MCF 10A (cell line): ENCODE measurements at regions not wholly inside any gene's neighbourhood (a gene's known extent, or its start where the extent isn't known, plus 50 kb on each side); places are given as distances from the start of the nearest gene placed in this dataset.

Source experiments
- BruUV-seq: library from RNA; stranded (reverse); fragments of 400-500 nt; replicated peaks from 2 replicates; lab custom pipeline; 2021; lab: Mats Ljungman, UMichigan
- CTCF ChIA-PET: fragments of 300-600 bp; sonication (Branson Sonifier 250); formaldehyde crosslinking; extraction: SDS; loops from one replicate; lab custom pipeline; 2021; ENCODE audit warnings: antibody characterized with exemption, inconsistent platforms; lab: Yijun Ruan, JAX
- POLR2A ChIA-PET: fragments of 300-600, 350-650 bp; sonication (Branson Sonifier 250); formaldehyde crosslinking; extraction: SDS; loops from one replicate; lab custom pipeline; 2020; ENCODE audit warnings: antibody characterized with exemption, inconsistent platforms; lab: Yijun Ruan, JAX
- DNase-seq: peaks from one replicate; pipeline ENCODE4 v3.0.0-alpha.2; 2018; ENCODE audit not compliant: unreplicated experiment
- H3K27ac Mint-ChIP-seq: one replicate; pipeline ENCODE4 v1.8.0; 2022; ENCODE audit warnings: mild to moderate bottlenecking, low read depth, mixed read lengths; ENCODE audit not compliant: unreplicated experiment
- H3K27me3 Mint-ChIP-seq: one replicate; pipeline ENCODE4 v1.8.0; 2022; ENCODE audit warnings: mixed read lengths; ENCODE audit not compliant: insufficient read depth, unreplicated experiment
- H3K36me3 Mint-ChIP-seq: one replicate; pipeline ENCODE4 v1.8.0; 2022; ENCODE audit warnings: mild to moderate bottlenecking, moderate library complexity, mixed read lengths; ENCODE audit not compliant: insufficient read depth, unreplicated experiment
- H3K4me1 Mint-ChIP-seq: one replicate; pipeline ENCODE4 v1.8.0; 2022; ENCODE audit warnings: mixed read lengths; ENCODE audit not compliant: insufficient read depth, unreplicated experiment
- H3K4me3 Mint-ChIP-seq: one replicate; pipeline ENCODE4 v1.8.0; 2022; ENCODE audit warnings: mild to moderate bottlenecking, moderate library complexity, mixed read lengths; ENCODE audit not compliant: unreplicated experiment
- H3K9me3 Mint-ChIP-seq: one replicate; pipeline ENCODE4 v1.8.0; 2022; ENCODE audit warnings: mixed read lengths; ENCODE audit not compliant: unreplicated experiment
- intact Hi-C: fragments of 100-400 bp; cut with micrococcal nuclease; formaldehyde crosslinking; loops from 2 replicates; pipeline ENCODE4 v1.14.1; 2022
- TF ChIP-seq, protein P1 (sequence below): fragments of 200-600 bp; IDR thresholded peaks from one replicate; pipeline ENCODE4 v1.8.0; 2022; ENCODE audit warnings: antibody characterized with exemption, mild to moderate bottlenecking; ENCODE audit not compliant: unreplicated experiment

DNA sequence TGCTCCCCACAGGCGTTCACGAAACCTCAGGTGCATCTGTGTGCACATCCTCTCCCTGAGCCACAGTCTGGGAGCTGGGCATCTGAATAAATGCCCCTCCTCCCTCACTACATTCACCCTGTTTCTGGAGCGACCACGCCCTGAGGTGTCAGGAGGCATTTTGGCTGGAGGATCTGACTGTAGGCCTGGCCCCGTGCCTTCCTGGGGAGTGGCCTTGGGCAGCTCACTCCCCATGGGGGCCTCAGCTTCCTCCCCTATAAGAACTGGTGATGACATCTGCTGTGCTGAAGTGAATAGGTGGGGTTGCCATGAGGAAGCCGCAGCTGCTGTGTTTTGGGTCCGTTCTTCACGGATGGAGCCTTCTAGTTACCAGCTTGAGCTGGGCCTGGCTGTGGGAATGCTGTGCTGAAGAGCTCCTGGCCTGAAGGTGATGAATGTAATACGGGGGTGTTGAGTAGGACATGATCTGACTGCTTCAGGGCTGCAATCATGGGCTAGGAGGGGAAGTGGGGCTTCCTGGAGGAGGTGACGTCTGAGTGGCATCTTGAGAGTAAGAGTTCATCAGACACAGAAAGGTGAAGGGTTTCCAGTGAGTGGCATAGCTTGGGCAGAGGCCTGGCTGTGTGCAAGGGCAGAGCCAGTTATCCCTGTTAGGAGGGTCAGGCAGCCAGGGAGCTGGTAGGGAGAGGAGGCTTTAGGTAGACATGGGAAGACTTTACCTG, 58.2 kb downstream of the GLI2 start:
- peaks cover 31% of the 10 kb centered on the region for H3K4me1 Mint-ChIP-seq
- H3K27ac Mint-ChIP-seq, result no peak overlapping the region
- no peaks in the 10 kb centered on the region for H3K9me3 Mint-ChIP-seq
- no peak overlapping the region for H3K4me3 Mint-ChIP-seq
- intact Hi-C loops, result loop anchor here (10.0 kb wide), 1 partner anchor 59 kb away; the partner anchor contains the start of gene GLI2
- TF ChIP-seq, protein P1, sequence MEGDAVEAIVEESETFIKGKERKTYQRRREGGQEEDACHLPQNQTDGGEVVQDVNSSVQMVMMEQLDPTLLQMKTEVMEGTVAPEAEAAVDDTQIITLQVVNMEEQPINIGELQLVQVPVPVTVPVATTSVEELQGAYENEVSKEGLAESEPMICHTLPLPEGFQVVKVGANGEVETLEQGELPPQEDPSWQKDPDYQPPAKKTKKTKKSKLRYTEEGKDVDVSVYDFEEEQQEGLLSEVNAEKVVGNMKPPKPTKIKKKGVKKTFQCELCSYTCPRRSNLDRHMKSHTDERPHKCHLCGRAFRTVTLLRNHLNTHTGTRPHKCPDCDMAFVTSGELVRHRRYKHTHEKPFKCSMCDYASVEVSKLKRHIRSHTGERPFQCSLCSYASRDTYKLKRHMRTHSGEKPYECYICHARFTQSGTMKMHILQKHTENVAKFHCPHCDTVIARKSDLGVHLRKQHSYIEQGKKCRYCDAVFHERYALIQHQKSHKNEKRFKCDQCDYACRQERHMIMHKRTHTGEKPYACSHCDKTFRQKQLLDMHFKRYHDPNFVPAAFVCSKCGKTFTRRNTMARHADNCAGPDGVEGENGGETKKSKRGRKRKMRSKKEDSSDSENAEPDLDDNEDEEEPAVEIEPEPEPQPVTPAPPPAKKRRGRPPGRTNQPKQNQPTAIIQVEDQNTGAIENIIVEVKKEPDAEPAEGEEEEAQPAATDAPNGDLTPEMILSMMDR, result no peak
- CTCF ChIA-PET, result interaction anchor here (1.2 to 1.5 kb wide), 2 partner anchors 98 kb away, joined by 3 read pairs; no protein-coding TSS in a partner anchor
- DNase-seq, result peak; percentile 51
- POLR2A ChIA-PET, result no interaction called here
- no peaks in the 10 kb centered on the region for H3K27me3 Mint-ChIP-seq
- BruUV-seq, result no TSS peak
- H3K36me3 Mint-ChIP-seq, result no peaks in the 10 kb centered on the region

DNA sequence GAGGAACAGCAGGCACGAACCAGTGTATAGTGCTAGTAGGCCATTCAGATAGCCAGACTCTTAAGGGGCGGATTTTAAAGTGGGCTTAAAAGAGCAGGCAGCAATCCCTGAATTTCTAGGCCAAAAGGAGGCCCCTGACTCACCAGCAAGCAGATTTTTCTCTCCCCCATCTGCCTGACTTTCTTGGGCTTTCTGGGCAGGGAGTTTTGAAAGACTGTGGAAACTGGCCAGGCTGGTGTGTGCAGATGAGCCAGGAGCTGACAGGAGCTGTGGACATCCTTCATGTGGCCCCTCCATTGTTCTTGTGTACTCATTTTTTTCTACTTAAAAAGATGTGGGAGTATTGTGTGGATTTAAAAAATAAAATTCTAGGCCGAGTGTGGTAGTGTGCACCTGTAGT, 59.0 kb downstream of the GLI2 start:
- H3K4me1 Mint-ChIP-seq, result peaks cover 31% of the 10 kb centered on the region
- no peaks in the 10 kb centered on the region for H3K9me3 Mint-ChIP-seq
- CTCF ChIA-PET, result interaction anchor here (1.5 kb wide), 1 partner anchor 99 kb away, joined by 3 read pairs; no protein-coding TSS in a partner anchor
- POLR2A ChIA-PET, result no interaction called here
- no TSS peak for BruUV-seq
- H3K27ac Mint-ChIP-seq, result no peak overlapping the region
- H3K4me3 Mint-ChIP-seq, result no peak overlapping the region
- no peaks in the 10 kb centered on the region for H3K36me3 Mint-ChIP-seq
- intact Hi-C loops, result loop anchor here (10.0 kb wide), 1 partner anchor 60 kb away; the partner anchor contains the start of gene GLI2
- no peaks in the 10 kb centered on the region for H3K27me3 Mint-ChIP-seq
- DNase-seq, result no peak
- TF ChIP-seq, protein P1, result no peak

DNA sequence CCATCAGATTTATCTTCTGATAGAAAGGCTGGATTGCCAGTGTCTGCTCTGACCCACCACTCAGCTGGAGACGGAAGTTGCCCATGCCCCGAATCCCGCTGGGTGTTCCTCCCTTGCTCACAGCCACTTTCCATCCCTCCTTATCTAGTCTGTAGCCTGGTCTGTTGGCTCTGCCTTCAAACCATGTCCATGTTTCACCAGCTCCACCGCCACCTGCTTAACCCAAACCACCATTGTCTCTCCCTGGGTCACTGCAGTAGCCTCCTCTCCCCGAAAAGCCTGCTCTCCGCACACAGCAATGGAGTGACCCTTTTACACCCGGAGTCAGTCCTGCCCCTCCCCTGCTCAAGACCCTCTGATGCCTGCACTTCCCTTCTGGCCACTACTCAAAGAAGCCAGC, 60.4 kb downstream of the GLI2 start:
- POLR2A ChIA-PET, result no interaction called here
- H3K36me3 Mint-ChIP-seq, result no peaks in the 10 kb centered on the region
- H3K4me3 Mint-ChIP-seq, result no peak overlapping the region
- CTCF ChIA-PET, result no interaction called here
- no peaks in the 10 kb centered on the region for H3K9me3 Mint-ChIP-seq
- H3K4me1 Mint-ChIP-seq, result peaks cover 31% of the 10 kb centered on the region
- TF ChIP-seq, protein P1, result no peak
- no peak overlapping the region for H3K27ac Mint-ChIP-seq
- intact Hi-C loops, result loop anchor here (10.0 kb wide), 1 partner anchor 61 kb away; the partner anchor contains the start of gene GLI2
- no TSS peak for BruUV-seq
- DNase-seq, result no peak
- no peaks in the 10 kb centered on the region for H3K27me3 Mint-ChIP-seq

DNA sequence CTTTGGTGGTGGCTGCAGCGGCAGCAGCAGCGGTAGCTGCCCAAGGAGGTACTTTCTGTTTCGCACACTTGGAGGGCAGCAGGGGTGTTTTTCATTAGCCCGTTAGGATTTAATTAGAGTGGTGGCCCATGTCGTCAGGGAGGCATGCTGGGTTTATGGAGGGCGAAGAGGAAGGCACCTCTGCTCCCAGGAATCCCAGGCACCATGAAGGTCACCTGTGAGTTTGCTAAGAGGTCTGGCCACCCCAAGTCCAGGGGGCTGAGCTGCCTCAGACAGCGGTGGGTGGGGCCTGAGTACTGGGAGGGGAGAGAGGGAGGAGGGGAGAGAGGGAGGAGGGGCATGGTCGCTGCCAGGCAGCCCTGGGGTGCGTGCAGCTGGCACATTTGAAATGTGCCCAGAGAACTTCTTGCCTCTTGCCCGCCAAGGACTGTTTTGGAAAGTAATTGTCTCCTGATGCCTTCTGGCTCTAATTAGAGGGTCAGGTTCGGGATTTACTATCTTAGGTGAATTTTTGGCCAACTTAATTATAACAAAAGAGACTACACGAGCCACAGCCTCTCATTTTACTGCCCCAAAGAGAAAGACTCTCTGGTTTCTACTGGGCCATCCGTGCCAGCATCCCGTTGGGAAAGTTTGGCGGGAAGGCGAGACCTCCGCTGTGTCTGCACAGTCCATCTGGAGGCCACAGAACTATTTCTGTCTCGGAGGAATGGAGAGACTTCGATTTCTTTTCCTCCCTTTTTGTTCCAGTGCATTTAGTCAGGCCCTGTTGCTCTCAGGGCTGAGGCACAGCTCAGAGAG, 62.0 kb downstream of the GLI2 start:
- H3K9me3 Mint-ChIP-seq, result no peaks in the 10 kb centered on the region
- no peaks in the 10 kb centered on the region for H3K27me3 Mint-ChIP-seq
- H3K36me3 Mint-ChIP-seq, result no peaks in the 10 kb centered on the region
- TF ChIP-seq, protein P1, result no peak
- no TSS peak for BruUV-seq
- ChIA-PET CTCF (no interaction called here), POLR2A (no interaction called here)
- no peak overlapping the region for H3K4me3 Mint-ChIP-seq
- H3K27ac Mint-ChIP-seq, result no peak overlapping the region
- DNase-seq, result no peak
- H3K4me1 Mint-ChIP-seq, result peaks cover 18% of the 10 kb centered on the region
- intact Hi-C loops, result loop anchor here (1.0 to 10.0 kb wide), 2 partner anchors 15 to 63 kb away; partner anchors contain the start of gene GLI2
